Head of caudate nucleus (tissue), 42 donors: ENCODE measurements at regions not wholly inside any gene's neighbourhood (a gene's known extent, or its start where the extent isn't known, plus 50 kb on each side); places are given as distances from the start of the nearest gene placed in this dataset.

Experiments used
- DNase-seq, 42 donors: peaks; one replicate each; pipeline versions ENCODE4 v3.0.0 to v3.0.0-alpha.2; 2020 to 2021; ENCODE audit warnings: mixed read lengths in 7 of 42
- intact Hi-C: fragments of 100-400 bp; cut with DNase I; formaldehyde crosslinking; loops from one replicate; pipeline ENCODE4 v1.15.0; 2022

DNA sequence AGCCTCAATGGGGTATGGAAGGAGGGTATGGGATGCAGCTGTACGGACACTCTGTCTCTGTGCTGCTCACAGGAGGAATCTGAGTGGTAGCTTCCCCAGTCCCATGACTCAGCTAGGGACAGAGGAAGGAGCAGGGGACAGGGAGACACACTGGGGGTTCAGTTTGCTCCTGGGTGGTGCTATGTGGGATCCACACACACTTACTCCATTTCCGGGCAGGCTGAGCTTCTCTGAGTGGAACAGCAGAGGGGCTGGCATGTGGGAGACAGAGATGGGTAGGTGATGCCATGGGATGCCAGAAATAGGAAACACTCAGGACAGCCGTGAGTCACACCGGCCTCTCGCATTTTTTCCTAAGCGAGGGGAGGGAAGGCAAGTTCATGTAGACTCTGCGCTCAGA, 59.2 kb upstream of the KIRREL3 start:
- intact Hi-C loops, result no loop called here

DNA sequence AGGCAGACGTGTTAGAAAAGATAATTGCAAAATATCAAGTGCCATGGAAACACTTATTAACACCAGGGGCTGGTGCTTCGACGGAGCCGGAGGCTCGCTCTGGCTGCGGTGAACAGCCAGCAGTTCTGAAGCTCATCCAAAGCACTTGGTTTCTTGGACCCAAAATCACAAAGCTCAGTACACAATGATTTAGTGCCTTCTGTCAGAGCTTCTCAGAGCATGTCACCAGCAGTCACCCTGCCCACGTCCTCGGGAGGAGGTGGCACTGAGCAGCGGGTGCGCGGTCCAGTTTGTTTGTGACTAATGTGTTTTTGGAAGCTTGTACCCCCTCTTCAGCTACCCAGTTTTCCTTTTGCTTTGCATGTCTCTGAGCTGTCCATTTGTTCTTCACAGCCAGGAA, 58.7 kb upstream of the KIRREL3 start:
- intact Hi-C loops, result no loop called here
- peak in 10 of 42 donors; percentile 7 to 69 (median 34) for DNase-seq

More for the DNA sequence above, 59.2 kb upstream of the KIRREL3 start:
- DNase-seq, result no peak

DNA sequence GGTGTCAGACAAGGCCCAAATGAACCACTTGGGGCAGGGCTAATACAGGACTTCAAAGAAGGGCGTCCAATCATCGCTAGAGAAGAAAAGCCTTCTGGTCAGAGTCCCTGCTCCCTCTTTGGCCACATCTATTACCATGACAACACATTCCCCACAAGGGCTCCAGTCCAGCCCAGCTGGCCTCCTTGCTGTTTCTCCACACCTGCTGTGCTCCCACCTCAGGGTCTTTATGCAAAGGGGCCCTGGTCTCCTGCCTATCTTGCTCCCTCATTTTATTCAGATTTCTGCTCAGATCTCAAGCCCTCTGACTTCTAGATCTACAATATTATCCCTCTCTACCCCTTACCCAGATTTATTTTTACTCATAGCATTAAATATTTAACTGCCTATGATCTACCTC, 58.0 kb upstream of the KIRREL3 start:
- intact Hi-C loops, result no loop called here
- DNase-seq, result no peak

DNA sequence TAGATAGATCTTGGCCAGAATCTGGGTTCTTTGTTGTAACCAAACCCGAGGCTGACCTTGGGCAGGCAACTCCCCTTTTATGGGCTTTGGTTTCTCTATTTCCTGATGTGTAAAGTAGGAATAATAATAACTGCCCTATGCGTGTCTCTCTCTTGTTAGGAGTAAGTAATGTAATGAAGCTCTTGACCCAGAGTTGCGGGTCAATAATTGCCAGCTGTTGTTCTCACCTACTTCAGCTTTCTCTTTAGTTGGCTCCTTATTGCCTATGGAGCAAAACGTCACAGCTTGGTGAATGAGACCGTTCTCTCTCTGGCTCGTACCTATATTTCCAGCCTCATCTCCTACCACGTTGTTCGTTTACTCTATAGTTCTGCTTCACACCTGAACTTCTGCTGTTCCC, 56.6 kb upstream of the KIRREL3 start:
- intact Hi-C loops, result no loop called here
- no peak for DNase-seq

DNA sequence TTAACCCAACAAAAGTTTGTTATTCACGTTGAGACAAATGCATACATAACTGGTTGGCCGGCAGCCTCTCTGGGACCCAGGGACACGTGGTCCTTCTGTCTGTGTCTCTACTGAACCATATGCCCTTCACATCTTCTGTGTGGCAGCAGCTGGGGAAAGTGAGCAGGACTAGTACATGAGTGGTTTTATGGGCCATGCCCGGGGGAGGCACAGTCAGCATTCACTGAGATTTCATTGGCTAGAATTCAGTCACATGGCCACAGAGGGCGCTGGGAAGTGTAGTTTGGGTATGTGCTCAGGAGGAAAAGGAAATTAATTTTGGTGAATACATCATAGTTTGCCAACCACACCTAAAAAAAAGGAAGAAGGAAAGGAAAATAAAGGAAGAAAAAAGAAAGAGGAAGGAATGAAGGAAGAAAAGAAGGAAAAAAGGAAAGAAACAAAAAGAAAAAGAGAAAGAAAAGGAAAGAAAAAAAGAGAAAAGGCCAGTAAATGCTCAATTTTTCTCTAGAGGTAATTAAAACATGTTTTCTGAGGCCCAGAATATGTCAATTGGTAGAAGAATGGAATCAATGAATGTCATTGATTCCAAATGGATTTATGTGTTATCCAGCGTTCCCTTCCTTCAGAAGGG, 55.9 kb upstream of the KIRREL3 start:
- intact Hi-C loops, result no loop called here
- peak in 28 of 42 donors; percentile 16 to 75 (median 46) for DNase-seq

DNA sequence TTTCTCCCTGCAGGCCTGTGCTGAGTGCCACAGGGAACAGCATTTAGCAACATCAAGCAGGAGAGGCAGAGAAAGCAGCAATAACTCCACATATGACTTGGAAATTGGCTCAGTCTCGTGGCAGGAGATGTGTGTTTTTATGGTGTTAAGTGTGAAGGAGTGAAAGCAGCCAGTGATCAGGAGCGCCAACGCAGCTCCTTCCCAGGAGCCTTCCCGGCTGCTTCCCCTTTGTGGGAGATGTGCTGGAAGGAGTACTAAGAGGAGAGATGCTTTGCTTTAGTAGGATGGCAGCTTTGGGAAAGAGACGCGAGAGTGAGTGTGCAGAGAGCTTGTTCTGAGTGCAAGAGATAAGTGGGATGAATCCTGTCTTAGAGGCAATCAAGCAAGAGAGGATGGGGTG, 54.7 kb upstream of the KIRREL3 start:
- intact Hi-C loops, result no loop called here
- DNase-seq, result peak in 40 of 42 donors; percentile 28 to 90 (median 70)

DNA sequence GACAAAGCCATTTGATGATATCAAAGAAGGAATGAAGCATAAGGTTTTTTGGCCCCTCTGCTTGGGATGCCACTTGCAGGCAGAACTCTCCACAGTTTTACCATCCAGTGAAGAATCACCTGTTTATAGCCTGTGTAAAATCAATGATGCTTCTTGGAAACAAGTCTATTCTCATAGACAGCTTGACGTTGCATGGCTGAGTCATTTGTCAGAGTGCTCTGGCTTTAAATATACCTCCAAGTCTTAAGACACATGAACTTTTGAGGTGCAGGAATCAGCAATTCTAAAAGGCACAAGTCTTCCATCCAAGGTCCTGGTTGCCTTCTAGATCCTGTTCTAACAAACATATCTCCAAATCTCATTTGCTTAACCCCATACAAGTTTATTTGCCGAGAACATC, 53.6 kb upstream of the KIRREL3 start:
- peak in 12 of 42 donors; percentile 13 to 67 (median 38) for DNase-seq
- intact Hi-C loops, result no loop called here

DNA sequence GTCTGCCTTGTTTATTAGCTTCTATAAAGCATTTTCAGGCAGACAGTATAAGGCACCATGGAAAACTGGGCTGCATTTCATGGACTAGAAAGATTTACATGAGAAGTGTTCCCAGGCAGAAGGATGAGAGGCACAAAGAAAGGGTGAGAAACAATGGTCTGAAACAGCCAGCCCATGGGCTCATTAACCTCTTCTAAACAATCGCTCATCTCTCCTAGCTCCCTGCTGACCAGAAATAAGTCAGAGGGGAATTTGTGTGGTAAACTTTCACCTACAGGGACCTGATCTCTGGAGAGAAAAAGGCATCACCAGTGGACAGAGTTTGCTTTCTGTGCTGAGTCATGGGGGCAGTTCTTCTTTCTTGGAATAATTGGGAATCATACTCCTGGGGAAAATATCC, 51.8 kb upstream of the KIRREL3 start:
- no peak for DNase-seq
- intact Hi-C loops, result no loop called here
